ENCODE measurements at regions not wholly inside any gene's neighbourhood (a gene's known extent, or its start where the extent isn't known, plus 50 kb on each side); places are given as distances from the start of the nearest gene placed in this dataset.

DNA sequence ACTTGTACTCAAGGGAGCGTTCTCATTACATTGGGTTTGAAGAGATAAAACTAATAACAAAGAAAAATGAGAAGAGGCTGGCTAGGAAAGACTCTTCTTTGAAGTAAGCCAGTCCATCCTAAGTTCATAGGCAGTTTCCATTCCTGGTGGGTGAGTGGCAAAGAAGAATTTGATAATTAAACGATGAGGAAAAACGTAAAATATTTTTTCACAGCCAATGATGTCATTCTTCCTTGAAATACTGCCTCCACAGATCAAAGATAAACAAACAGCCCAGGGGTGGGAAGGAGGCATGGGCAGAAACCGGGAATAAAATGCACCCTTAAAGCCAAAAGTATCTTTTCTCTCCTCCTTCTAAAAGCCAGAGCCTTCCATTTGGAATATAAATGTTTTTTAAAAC is 346.6 kb downstream of the PMP22 start:
- TF ChIP-seq, protein P1, sequence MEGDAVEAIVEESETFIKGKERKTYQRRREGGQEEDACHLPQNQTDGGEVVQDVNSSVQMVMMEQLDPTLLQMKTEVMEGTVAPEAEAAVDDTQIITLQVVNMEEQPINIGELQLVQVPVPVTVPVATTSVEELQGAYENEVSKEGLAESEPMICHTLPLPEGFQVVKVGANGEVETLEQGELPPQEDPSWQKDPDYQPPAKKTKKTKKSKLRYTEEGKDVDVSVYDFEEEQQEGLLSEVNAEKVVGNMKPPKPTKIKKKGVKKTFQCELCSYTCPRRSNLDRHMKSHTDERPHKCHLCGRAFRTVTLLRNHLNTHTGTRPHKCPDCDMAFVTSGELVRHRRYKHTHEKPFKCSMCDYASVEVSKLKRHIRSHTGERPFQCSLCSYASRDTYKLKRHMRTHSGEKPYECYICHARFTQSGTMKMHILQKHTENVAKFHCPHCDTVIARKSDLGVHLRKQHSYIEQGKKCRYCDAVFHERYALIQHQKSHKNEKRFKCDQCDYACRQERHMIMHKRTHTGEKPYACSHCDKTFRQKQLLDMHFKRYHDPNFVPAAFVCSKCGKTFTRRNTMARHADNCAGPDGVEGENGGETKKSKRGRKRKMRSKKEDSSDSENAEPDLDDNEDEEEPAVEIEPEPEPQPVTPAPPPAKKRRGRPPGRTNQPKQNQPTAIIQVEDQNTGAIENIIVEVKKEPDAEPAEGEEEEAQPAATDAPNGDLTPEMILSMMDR (IDR thresholded peaks at IDR 0.05) = no peak
- no peak for TF ChIP-seq POLR2A (IDR thresholded peaks at IDR 0.05)
- Histone ChIP-seq H3K4me1 (peaks cover 0 to 14% (median 0%) of the 10 kb centered on the region in 3 donors), H3K36me3 (no peaks in the 10 kb centered on the region), H3K27me3 (no peaks in the 10 kb centered on the region), H3K27ac (no peak overlapping the region), H3K4me3 (no peak overlapping the region), H3K9me3 (no peaks in the 10 kb centered on the region)
- no peak for DNase-seq
- 29 to 34% methylated on average over 4 of the region's 4 CpGs for WGBS, 2 donors
- intact Hi-C loops (cut with DNase I) = no loop called here

DNA sequence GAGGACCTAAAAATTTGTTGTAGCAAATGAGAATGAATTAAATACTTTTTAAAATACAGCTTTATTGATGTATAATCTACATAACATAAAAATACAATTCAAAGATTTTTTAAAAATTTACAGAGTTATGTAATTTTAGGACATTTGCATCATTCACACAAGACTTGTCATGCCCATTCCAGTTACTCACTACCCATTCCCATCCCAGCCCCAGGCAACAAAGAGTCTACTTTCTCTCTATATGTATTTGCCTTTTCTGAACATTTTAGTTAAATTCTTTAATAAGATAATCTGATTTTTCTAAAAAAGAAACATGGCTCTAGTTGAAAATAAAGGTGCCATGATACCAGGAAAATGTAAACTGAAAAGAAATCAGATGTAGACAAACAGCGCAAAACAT is 354.2 kb downstream of the PMP22 start:
- no peaks in the 10 kb centered on the region for H3K27me3 ChIP-seq
- no peaks in the 10 kb centered on the region for H3K4me1 ChIP-seq
- 93% methylated on average over 1 of the region's 1 CpG for WGBS, 2 donors
- intact Hi-C loops (cut with DNase I) = no loop called here
- H3K36me3 ChIP-seq = no peaks in the 10 kb centered on the region
- H3K4me3 ChIP-seq = no peak overlapping the region
- H3K9me3 ChIP-seq = peaks cover 0 to 3% (median 0%) of the 10 kb centered on the region in 3 donors
- no peak for DNase-seq
- TF ChIP-seq, protein P1 (IDR thresholded peaks at IDR 0.05) = no peak
- no peak for TF ChIP-seq POLR2A (IDR thresholded peaks at IDR 0.05)
- no peak overlapping the region for H3K27ac ChIP-seq

DNA sequence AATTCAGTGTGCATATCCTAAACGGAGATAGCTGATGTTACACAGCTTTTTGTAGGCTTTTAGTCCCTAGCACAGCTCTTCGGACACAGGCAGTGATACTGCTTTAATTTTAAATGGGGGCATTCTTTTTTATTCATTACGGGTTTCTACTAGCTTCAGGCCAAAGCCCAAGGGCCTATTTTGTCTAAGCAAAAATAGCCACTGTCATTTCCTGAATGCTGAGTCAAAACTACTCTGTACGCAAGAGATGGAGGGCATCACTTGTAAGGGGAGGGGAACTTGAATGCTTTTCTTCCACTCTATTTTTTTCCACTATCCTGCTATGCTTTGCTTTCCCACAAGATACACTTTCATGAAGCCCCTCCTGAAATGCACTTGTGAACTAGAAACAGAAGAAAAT is 360.7 kb downstream of the PMP22 start:
- no peak overlapping the region for H3K4me3 ChIP-seq
- TF ChIP-seq, protein P1 (IDR thresholded peaks at IDR 0.05) = no peak
- no peak for TF ChIP-seq POLR2A (IDR thresholded peaks at IDR 0.05)
- no peaks in the 10 kb centered on the region for H3K4me1 ChIP-seq
- 76 to 79% methylated on average over 4 of the region's 4 CpGs for WGBS, 2 donors
- H3K9me3 ChIP-seq = no peaks in the 10 kb centered on the region
- H3K27ac ChIP-seq = no peak overlapping the region
- no peaks in the 10 kb centered on the region for H3K36me3 ChIP-seq
- no peak for DNase-seq
- H3K27me3 ChIP-seq = no peaks in the 10 kb centered on the region
- intact Hi-C loops (cut with DNase I) = no loop called here

DNA sequence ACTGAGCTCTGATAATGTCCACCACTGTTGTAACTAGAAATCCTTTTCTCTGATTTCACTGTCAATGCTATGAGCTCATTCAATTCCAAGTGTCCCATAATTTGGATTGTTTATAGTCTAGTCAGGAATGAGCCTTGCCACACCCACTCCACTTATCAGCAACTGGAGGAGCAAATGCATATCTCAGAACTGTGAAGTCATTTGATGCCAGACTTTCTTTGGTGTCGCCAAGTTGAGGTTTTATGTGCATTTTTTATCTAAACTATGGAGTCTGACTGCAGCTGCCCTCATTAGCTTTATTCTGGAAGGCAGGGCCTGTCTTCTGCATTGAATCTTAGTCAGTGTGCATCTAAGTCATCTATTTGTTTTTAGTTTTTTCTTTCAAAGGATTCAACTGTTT is 361.3 kb downstream of the PMP22 start:
- no peak for DNase-seq
- 72 to 81% methylated on average over 1 of the region's 1 CpG for WGBS, 2 donors
- Histone ChIP-seq H3K27ac (no peak overlapping the region), H3K9me3 (no peaks in the 10 kb centered on the region), H3K36me3 (no peaks in the 10 kb centered on the region), H3K4me3 (no peak overlapping the region), H3K27me3 (no peaks in the 10 kb centered on the region), H3K4me1 (no peaks in the 10 kb centered on the region)
- TF ChIP-seq, protein P1 (IDR thresholded peaks at IDR 0.05) = no peak
- no peak for TF ChIP-seq POLR2A (IDR thresholded peaks at IDR 0.05)
- intact Hi-C loops (cut with DNase I) = no loop called here

DNA sequence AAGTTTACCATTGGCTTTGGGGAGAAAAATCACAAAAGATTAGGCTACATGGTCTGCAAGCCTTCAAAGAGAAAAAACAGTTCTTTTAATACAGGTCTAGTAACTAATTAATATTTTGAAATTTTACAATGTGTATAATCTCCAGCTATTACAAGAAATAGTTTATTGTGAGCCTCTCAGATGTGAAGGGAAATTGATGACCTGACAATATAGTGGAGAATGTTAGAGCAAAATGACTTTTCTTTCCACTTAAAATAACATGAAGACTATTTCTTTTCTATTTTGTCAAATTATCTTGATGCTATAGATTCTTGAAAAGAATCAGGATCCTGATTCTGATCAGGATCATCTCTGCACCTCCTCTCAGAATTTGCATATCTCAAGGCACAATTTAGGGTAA is 362.3 kb downstream of the PMP22 start:
- DNase-seq = no peak
- H3K27ac ChIP-seq = no peak overlapping the region
- H3K4me3 ChIP-seq = no peak overlapping the region
- H3K9me3 ChIP-seq = no peaks in the 10 kb centered on the region
- H3K4me1 ChIP-seq = no peaks in the 10 kb centered on the region
- intact Hi-C loops (cut with DNase I) = no loop called here
- H3K36me3 ChIP-seq = no peaks in the 10 kb centered on the region
- TF ChIP-seq POLR2A (IDR thresholded peaks at IDR 0.05) = no peak
- TF ChIP-seq, protein P1 (IDR thresholded peaks at IDR 0.05) = no peak
- H3K27me3 ChIP-seq = no peaks in the 10 kb centered on the region
